Thyroid gland (tissue), 4 donors: ENCODE measurements at regions not wholly inside any gene's neighbourhood (a gene's known extent, or its start where the extent isn't known, plus 50 kb on each side); places are given as distances from the start of the nearest gene placed in this dataset.

Source experiments
- DNase-seq, 2 donors: peaks; one replicate each; pipeline ENCODE4 v3.0.0-alpha.2; 2019
- H3K27ac ChIP-seq, 3 donors: fragments of 200-600 bp; sonication (generic); 1 replicate in 2 of 3; 2 replicates in 1 of 3; pipeline ENCODE4 v1.5.1; 2016 to 2019; ENCODE audit warnings: mild to moderate bottlenecking in 1 of 3, moderate library complexity in 1 of 3
- H3K27me3 ChIP-seq: fragments of 200-600 bp; sonication (generic); one replicate; pipeline ENCODE4 v1.5.1; 2019
- H3K36me3 ChIP-seq, 2 donors: fragments of 200-600 bp; sonication (generic); one replicate each; pipeline ENCODE4 v1.5.1; 2016 to 2019
- H3K4me1 ChIP-seq, 2 donors: fragments of 200-600 bp; sonication (generic); one replicate each; pipeline ENCODE4 v1.5.1; 2017 to 2019
- H3K4me3 ChIP-seq, 3 donors: fragments of 200-600 bp; sonication (generic); replicated peaks in 1 of 3; 1 replicate in 2 of 3; 2 replicates in 1 of 3; pipeline ENCODE4 v1.5.1; 2016; ENCODE audit warnings: mild to moderate bottlenecking in 1 of 3
- H3K9me3 ChIP-seq: fragments of 200-600 bp; sonication (generic); one replicate; pipeline ENCODE4 v1.5.1; 2017
- CTCF ChIP-seq, 6 experiments: fragments of 200-600 bp in 3 of 6; fragments of 450-650 bp in 3 of 6; sonication (generic) in 3 of 6; IDR thresholded peaks; one replicate each; pipeline ENCODE4 v1.5.1; 2016 to 2019; ENCODE audit warnings: antibody characterized with exemption in 6 of 6, mild to moderate bottlenecking in 2 of 6, inconsistent platforms in 1 of 6, moderate library complexity in 1 of 6
- POLR2A ChIP-seq, 2 donors: fragments of 450-650 bp; IDR thresholded peaks; one replicate each; pipeline ENCODE4 v1.6.1; 2017; ENCODE audit warnings: antibody characterized with exemption in 2 of 2, mild to moderate bottlenecking in 2 of 2, moderate library complexity in 1 of 2
- WGBS, 2 donors: methylation state at CpG; one replicate each; pipeline ENCODE4 v1.1.5; 2017; 5-methylcytosine and 5-hydroxymethylcytosine counted together
- intact Hi-C: fragments of 100-400 bp; cut with DNase I; formaldehyde crosslinking; loops from one replicate; pipeline ENCODE4 v1.15.1; 2023

GRCh38 chr15:58271410-58271809 lies 133.2 kb downstream of the AQP9 start:
- Histone ChIP-seq H3K9me3 (no peaks in the 10 kb centered on the region), H3K27ac (no peak overlapping the region), H3K27me3 (no peaks in the 10 kb centered on the region), H3K36me3 (no peaks in the 10 kb centered on the region), H3K4me1 (no peaks in the 10 kb centered on the region), H3K4me3 (no peak overlapping the region)
- TF ChIP-seq POLR2A (IDR thresholded peaks at IDR 0.05) (no peak), CTCF (IDR thresholded peaks at IDR 0.05) (no peak)
- 77 to 86% methylated on average over 3 of the region's 3 CpGs for WGBS, 2 donors
- intact Hi-C loops = loop anchor here (5.0 kb wide), 1 partner anchor 481 kb away; no protein-coding TSS in a partner anchor
- no peak for DNase-seq

GRCh38 chr15:58273104-58273503 lies 134.9 kb downstream of the AQP9 start:
- 93 to 94% methylated on average over 7 of the region's 7 CpGs for WGBS, 2 donors
- TF ChIP-seq CTCF (IDR thresholded peaks at IDR 0.05) = no peak
- no peak for TF ChIP-seq POLR2A (IDR thresholded peaks at IDR 0.05)
- Histone ChIP-seq H3K36me3 (no peaks in the 10 kb centered on the region), H3K4me1 (no peaks in the 10 kb centered on the region), H3K4me3 (no peak overlapping the region), H3K27me3 (no peaks in the 10 kb centered on the region), H3K9me3 (no peaks in the 10 kb centered on the region), H3K27ac (no peak overlapping the region)
- intact Hi-C loops = loop anchor here (5.0 kb wide), 1 partner anchor 479 kb away; no protein-coding TSS in a partner anchor
- DNase-seq = no peak

GRCh38 chr15:58274885-58275284 lies 136.7 kb downstream of the AQP9 start:
- no peak overlapping the region for H3K27ac ChIP-seq
- WGBS, 2 donors = 46 to 56% methylated on average over 4 of the region's 4 CpGs
- no peak overlapping the region for H3K4me3 ChIP-seq
- intact Hi-C loops = loop anchor here (5.0 kb wide), 1 partner anchor 477 kb away; no protein-coding TSS in a partner anchor
- peak; percentile 20 to 24 for DNase-seq
- H3K9me3 ChIP-seq = no peaks in the 10 kb centered on the region
- H3K4me1 ChIP-seq = no peaks in the 10 kb centered on the region
- TF ChIP-seq CTCF (IDR thresholded peaks at IDR 0.05) (no peak), POLR2A (IDR thresholded peaks at IDR 0.05) (no peak)
- no peaks in the 10 kb centered on the region for H3K36me3 ChIP-seq
- H3K27me3 ChIP-seq = no peaks in the 10 kb centered on the region

- no peak for TF ChIP-seq POLR2A (IDR thresholded peaks at IDR 0.05)
- TF ChIP-seq CTCF (IDR thresholded peaks at IDR 0.05) = no peak
- intact Hi-C loops = no loop called here
- H3K4me3 ChIP-seq = no peak overlapping the region
- WGBS, 2 donors = 95 to 99% methylated on average over 3 of the region's 3 CpGs
- H3K9me3 ChIP-seq = no peaks in the 10 kb centered on the region
- no peaks in the 10 kb centered on the region for H3K4me1 ChIP-seq
- no peak for DNase-seq
- no peak overlapping the region for H3K27ac ChIP-seq
- H3K36me3 ChIP-seq = no peaks in the 10 kb centered on the region
- H3K27me3 ChIP-seq = no peaks in the 10 kb centered on the region
Observed at GRCh38 chr15:58275785-58276184, 137.6 kb downstream of the AQP9 start.

GRCh38 chr15:58276924-58277323 lies 138.7 kb downstream of the AQP9 start:
- Histone ChIP-seq H3K27me3 (no peaks in the 10 kb centered on the region), H3K4me3 (no peak overlapping the region), H3K36me3 (no peaks in the 10 kb centered on the region), H3K4me1 (no peaks in the 10 kb centered on the region), H3K9me3 (no peaks in the 10 kb centered on the region), H3K27ac (no peak overlapping the region)
- TF ChIP-seq CTCF (IDR thresholded peaks at IDR 0.05) (no peak), POLR2A (IDR thresholded peaks at IDR 0.05) (no peak)
- intact Hi-C loops = no loop called here
- DNase-seq = no peak
